HUES64 (cell line): ENCODE measurements at regions not wholly inside any gene's neighbourhood (a gene's known extent, or its start where the extent isn't known, plus 50 kb on each side); places are given as distances from the start of the nearest gene placed in this dataset.

ENCODE experiments used
- H3K27ac ChIP-seq: 2 replicates; pipeline ENCODE4 v1.7.0; 2013; ENCODE audit warnings: low read depth, low read length, inconsistent platforms
- H3K27me3 ChIP-seq: 2 replicates; pipeline ENCODE4 v1.6.1; 2013; ENCODE audit warnings: mild to moderate bottlenecking, low read length; ENCODE audit not compliant: insufficient read depth
- H3K36me3 ChIP-seq: 2 replicates; pipeline ENCODE4 v1.6.1; 2013; ENCODE audit warnings: mild to moderate bottlenecking, low read length; ENCODE audit not compliant: insufficient read depth
- H3K4me1 ChIP-seq: 2 replicates; pipeline ENCODE4 v1.6.1; 2013; ENCODE audit warnings: mild to moderate bottlenecking, low read length, moderate library complexity; ENCODE audit not compliant: insufficient read depth
- H3K4me3 ChIP-seq: 2 replicates; pipeline ENCODE4 v1.5.1; 2013; ENCODE audit warnings: mild to moderate bottlenecking, low read length, moderate library complexity
- H3K9ac ChIP-seq: 2 replicates; pipeline ENCODE4 v1.6.1; 2013; ENCODE audit warnings: mild to moderate bottlenecking, low read depth, low read length
- H3K9me3 ChIP-seq: 2 replicates; pipeline ENCODE4 v1.6.1; 2013; ENCODE audit warnings: low read depth, low read length; ENCODE audit not compliant: insufficient read depth
- WGBS: fragments of 150-250, 120-280 bp; methylation state at CpG from one replicate; pipeline ENCODE4 v1.1.7; 2013; ENCODE audit warnings: missing lambda C conversion rate; 5-methylcytosine and 5-hydroxymethylcytosine counted together

- H3K4me3 ChIP-seq: no peak overlapping the region
- no peaks in the 10 kb centered on the region for H3K4me1 ChIP-seq
- no peak overlapping the region for H3K9ac ChIP-seq
- H3K27ac ChIP-seq: no peak overlapping the region
- no peaks in the 10 kb centered on the region for H3K27me3 ChIP-seq
- no peaks in the 10 kb centered on the region for H3K9me3 ChIP-seq
- H3K36me3 ChIP-seq: no peaks in the 10 kb centered on the region
- WGBS: 100% methylated on average over 1 of the region's 1 CpG
Measured at GRCh38 chr4:29467044-29467717, 1253.0 kb upstream of the PCDH7 start.
